ENCODE measurements at regions not wholly inside any gene's neighbourhood (a gene's known extent, or its start where the extent isn't known, plus 50 kb on each side); places are given as distances from the start of the nearest gene placed in this dataset.

GRCh38 chr10:10911035-10911434 lies 106.6 kb upstream of the CELF2 start:
- Histone ChIP-seq H3K9me3 (ENCODE audit: control insufficient read depth in 4 of 4, low read length in 3 of 4) (no peaks in the 10 kb centered on the region), H3K9ac (ENCODE audit: low read depth in 1 of 2, low read length in 2 of 2) (no peak overlapping the region), H3K27ac (ENCODE audit: low read depth in 1 of 2, low read length in 2 of 2) (no peak overlapping the region), H3K4me3 (ENCODE audit: low read depth in 1 of 3, low read length in 3 of 3) (no peak overlapping the region), H3K27me3 (ENCODE audit: control insufficient read depth in 4 of 4, insufficient read depth in 4 of 4, low read length in 3 of 4) (no peaks in the 10 kb centered on the region), H3K4me1 (ENCODE audit: control insufficient read depth in 4 of 4, insufficient read depth in 4 of 4, low read length in 3 of 4) (no peaks in the 10 kb centered on the region), H3K36me3 (ENCODE audit: control insufficient read depth in 4 of 4, insufficient read depth in 3 of 4, low read depth in 1 of 4, low read length in 3 of 4) (no peaks in the 10 kb centered on the region)
- TF ChIP-seq JUND (IDR thresholded peaks at IDR 0.05), result no peak
- TF ChIP-seq FOXA2 (IDR thresholded peaks at IDR 0.05), result no peak
- DNase-seq (ENCODE audit: low spot score), result no peak
- WGBS, result 83% methylated on average over 5 of the region's 5 CpGs

GRCh38 chr10:10911471-10911921 lies 106.2 kb upstream of the CELF2 start:
- no peaks in the 10 kb centered on the region for H3K4me1 ChIP-seq (ENCODE audit: control insufficient read depth in 4 of 4, insufficient read depth in 4 of 4, low read length in 3 of 4)
- 42% methylated on average over 17 of the region's 17 CpGs for WGBS
- no peaks in the 10 kb centered on the region for H3K9me3 ChIP-seq (ENCODE audit: control insufficient read depth in 4 of 4, low read length in 3 of 4)
- H3K27ac ChIP-seq (ENCODE audit: low read depth in 1 of 2, low read length in 2 of 2), result no peak overlapping the region
- DNase-seq (ENCODE audit: low spot score), result no peak
- no peak overlapping the region for H3K9ac ChIP-seq (ENCODE audit: low read depth in 1 of 2, low read length in 2 of 2)
- no peak overlapping the region for H3K4me3 ChIP-seq (ENCODE audit: low read depth in 1 of 3, low read length in 3 of 3)
- no peaks in the 10 kb centered on the region for H3K36me3 ChIP-seq (ENCODE audit: control insufficient read depth in 4 of 4, insufficient read depth in 3 of 4, low read depth in 1 of 4, low read length in 3 of 4)
- no peaks in the 10 kb centered on the region for H3K27me3 ChIP-seq (ENCODE audit: control insufficient read depth in 4 of 4, insufficient read depth in 4 of 4, low read length in 3 of 4)
- TF ChIP-seq FOXA1 (IDR thresholded peaks at IDR 0.05), result no peak
- no peak for TF ChIP-seq SP1 (IDR thresholded peaks at IDR 0.05)
- no peak for TF ChIP-seq CTCF (IDR thresholded peaks at IDR 0.05; ENCODE audit: low read depth, low read length, missing input control)
- no peak for TF ChIP-seq ZBTB33 (IDR thresholded peaks at IDR 0.05)
- no peak for TF ChIP-seq EGR1 (IDR thresholded peaks at IDR 0.05; ENCODE audit: low read depth in 2 of 2)
- no peak for TF ChIP-seq REST (IDR thresholded peaks at IDR 0.05)
- no peak for TF ChIP-seq NR2F2 (IDR thresholded peaks at IDR 0.05)
- TF ChIP-seq JUND (IDR thresholded peaks at IDR 0.05), result no peak
- no peak for TF ChIP-seq FOXA2 (IDR thresholded peaks at IDR 0.05)
- no peak for TF ChIP-seq HNF4G (IDR thresholded peaks at IDR 0.05)
- no peak for TF ChIP-seq YY1 (IDR thresholded peaks at IDR 0.05)
- no peak for TF ChIP-seq MAX (IDR thresholded peaks at IDR 0.05)
- TF ChIP-seq RXRA (IDR thresholded peaks at IDR 0.05), result no peak
- no peak for TF ChIP-seq ATF3 (IDR thresholded peaks at IDR 0.05)
- TF ChIP-seq RAD21 (IDR thresholded peaks at IDR 0.05), result no peak
